ENCODE measurements at regions not wholly inside any gene's neighbourhood (a gene's known extent, or its start where the extent isn't known, plus 50 kb on each side); places are given as distances from the start of the nearest gene placed in this dataset.

- TF ChIP-seq CTCF (IDR thresholded peaks at IDR 0.05; ENCODE audit: low read depth, low read length), result no peak
- no peak for DNase-seq (ENCODE audit: extremely low read depth, low read depth)
These were observed 53.9 kb upstream of the TP63 start for GRCh38 chr3:189577050-189577951.

GRCh38 chr3:189580190-189580589, 51.0 kb upstream of the TP63 start:
- no peak for TF ChIP-seq CTCF (IDR thresholded peaks at IDR 0.05; ENCODE audit: low read depth, low read length)
- no peak for DNase-seq (ENCODE audit: extremely low read depth, low read depth)
